ENCODE measurements at regions not wholly inside any gene's neighbourhood (a gene's known extent, or its start where the extent isn't known, plus 50 kb on each side); places are given as distances from the start of the nearest gene placed in this dataset.

DNA sequence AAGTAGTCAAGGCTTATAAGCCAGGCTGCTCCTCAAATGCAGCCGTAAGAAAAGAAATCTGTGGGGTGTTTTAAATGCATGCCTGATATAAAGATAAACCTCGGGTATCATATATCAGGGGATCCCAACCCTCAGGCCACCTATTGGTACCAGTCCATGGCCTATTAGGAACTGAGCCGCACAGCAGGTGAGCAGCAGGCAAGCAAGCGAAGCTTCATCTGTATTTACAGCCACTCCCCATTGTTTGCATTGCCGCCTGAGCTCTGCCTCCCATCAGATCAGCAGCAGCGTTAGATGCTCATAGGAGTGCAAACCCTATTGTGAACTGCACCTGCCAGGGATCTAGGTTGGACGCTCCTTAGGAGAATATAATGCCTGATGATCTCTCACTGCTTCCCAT, 233.5 kb upstream of the SERP2 start:
- Histone ChIP-seq H3K27ac (no peak overlapping the region), H3K4me1 (ENCODE audit: control insufficient read depth in 1 of 2, low read depth in 2 of 2) (peaks cover 0 to 8% of the 10 kb centered on the region in 2 donors), H3K27me3 (replicated peaks; ENCODE audit: insufficient read depth) (no peaks in the 10 kb centered on the region), H3K36me3 (no peaks in the 10 kb centered on the region), H3K4me3 (no peak overlapping the region), H3K9me3 (no peaks in the 10 kb centered on the region)
- TF ChIP-seq, protein P1, sequence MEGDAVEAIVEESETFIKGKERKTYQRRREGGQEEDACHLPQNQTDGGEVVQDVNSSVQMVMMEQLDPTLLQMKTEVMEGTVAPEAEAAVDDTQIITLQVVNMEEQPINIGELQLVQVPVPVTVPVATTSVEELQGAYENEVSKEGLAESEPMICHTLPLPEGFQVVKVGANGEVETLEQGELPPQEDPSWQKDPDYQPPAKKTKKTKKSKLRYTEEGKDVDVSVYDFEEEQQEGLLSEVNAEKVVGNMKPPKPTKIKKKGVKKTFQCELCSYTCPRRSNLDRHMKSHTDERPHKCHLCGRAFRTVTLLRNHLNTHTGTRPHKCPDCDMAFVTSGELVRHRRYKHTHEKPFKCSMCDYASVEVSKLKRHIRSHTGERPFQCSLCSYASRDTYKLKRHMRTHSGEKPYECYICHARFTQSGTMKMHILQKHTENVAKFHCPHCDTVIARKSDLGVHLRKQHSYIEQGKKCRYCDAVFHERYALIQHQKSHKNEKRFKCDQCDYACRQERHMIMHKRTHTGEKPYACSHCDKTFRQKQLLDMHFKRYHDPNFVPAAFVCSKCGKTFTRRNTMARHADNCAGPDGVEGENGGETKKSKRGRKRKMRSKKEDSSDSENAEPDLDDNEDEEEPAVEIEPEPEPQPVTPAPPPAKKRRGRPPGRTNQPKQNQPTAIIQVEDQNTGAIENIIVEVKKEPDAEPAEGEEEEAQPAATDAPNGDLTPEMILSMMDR (IDR thresholded peaks at IDR 0.05), result no peak
- DNase-seq (ENCODE audit: low spot score) (no peak), ATAC-seq (ENCODE audit: insufficient number of reproducible peaks, low FRiP score, low read depth) (no peak)

- Histone ChIP-seq H3K9me3 (no peaks in the 10 kb centered on the region), H3K27ac (peak overlapping the region; percentile 92 to 94), H3K36me3 (no peaks in the 10 kb centered on the region), H3K27me3 (replicated peaks; ENCODE audit: insufficient read depth) (no peaks in the 10 kb centered on the region), H3K4me3 (peak overlapping the region; percentile 77), H3K4me1 (ENCODE audit: control insufficient read depth in 1 of 2, low read depth in 2 of 2) (peaks cover 0 to 8% of the 10 kb centered on the region in 2 donors)
- TF ChIP-seq, protein P1 (IDR thresholded peaks at IDR 0.05), result no peak
- ATAC-seq (ENCODE audit: insufficient number of reproducible peaks, low FRiP score, low read depth) (peak; percentile 2), DNase-seq (ENCODE audit: low spot score) (no peak)
Measured at GRCh38 chr13:44140888-44141724, 232.5 kb upstream of the SERP2 start.

GRCh38 chr13:44141725-44142539, 231.7 kb upstream of the SERP2 start:
- TF ChIP-seq, protein P1 (IDR thresholded peaks at IDR 0.05), result peak; percentile 18
- no peaks in the 10 kb centered on the region for H3K36me3 ChIP-seq
- ATAC-seq (ENCODE audit: insufficient number of reproducible peaks, low FRiP score, low read depth) (peak; percentile 86), DNase-seq (ENCODE audit: low spot score) (peak; percentile 91)
- H3K9me3 ChIP-seq, result no peaks in the 10 kb centered on the region
- H3K4me3 ChIP-seq, result peak overlapping the region; percentile 77
- peak overlapping the region; percentile 92 to 94 for H3K27ac ChIP-seq
- no peaks in the 10 kb centered on the region for H3K27me3 ChIP-seq (replicated peaks; ENCODE audit: insufficient read depth)
- peaks cover 0 to 8% of the 10 kb centered on the region in 2 donors for H3K4me1 ChIP-seq (ENCODE audit: control insufficient read depth in 1 of 2, low read depth in 2 of 2)

- peak; percentile 8 for ATAC-seq (ENCODE audit: insufficient number of reproducible peaks, low FRiP score, low read depth)
- peak overlapping the region; percentile 75 for H3K27ac ChIP-seq
- TF ChIP-seq, protein P1 (IDR thresholded peaks at IDR 0.05), result no peak
- peak overlapping the region; percentile 76 for H3K4me3 ChIP-seq
- peaks cover 0 to 8% of the 10 kb centered on the region in 2 donors for H3K4me1 ChIP-seq (ENCODE audit: control insufficient read depth in 1 of 2, low read depth in 2 of 2)
- no peaks in the 10 kb centered on the region for H3K36me3 ChIP-seq
- H3K27me3 ChIP-seq (replicated peaks; ENCODE audit: insufficient read depth), result no peaks in the 10 kb centered on the region
- H3K9me3 ChIP-seq, result no peaks in the 10 kb centered on the region
- DNase-seq (ENCODE audit: low spot score), result no peak
Measured at GRCh38 chr13:44142540-44142867, 231.1 kb upstream of the SERP2 start.
